HG03280 (cell line): ENCODE measurements at regions not wholly inside any gene's neighbourhood (a gene's known extent, or its start where the extent isn't known, plus 50 kb on each side); places are given as distances from the start of the nearest gene placed in this dataset.
"Not testable (repeated sequence)": the region's sequence is repeated elsewhere in the genome, so short reads cannot be mapped to it uniquely, and the experiment has no call there.

Experiments
- ATAC-seq: cut with Tn5 transposase; IDR thresholded peaks from one replicate; pipeline ENCODE4 v1.9.1; 2021; ENCODE audit warnings: mild to moderate bottlenecking, moderate library complexity; ENCODE audit not compliant: unreplicated experiment

DNA sequence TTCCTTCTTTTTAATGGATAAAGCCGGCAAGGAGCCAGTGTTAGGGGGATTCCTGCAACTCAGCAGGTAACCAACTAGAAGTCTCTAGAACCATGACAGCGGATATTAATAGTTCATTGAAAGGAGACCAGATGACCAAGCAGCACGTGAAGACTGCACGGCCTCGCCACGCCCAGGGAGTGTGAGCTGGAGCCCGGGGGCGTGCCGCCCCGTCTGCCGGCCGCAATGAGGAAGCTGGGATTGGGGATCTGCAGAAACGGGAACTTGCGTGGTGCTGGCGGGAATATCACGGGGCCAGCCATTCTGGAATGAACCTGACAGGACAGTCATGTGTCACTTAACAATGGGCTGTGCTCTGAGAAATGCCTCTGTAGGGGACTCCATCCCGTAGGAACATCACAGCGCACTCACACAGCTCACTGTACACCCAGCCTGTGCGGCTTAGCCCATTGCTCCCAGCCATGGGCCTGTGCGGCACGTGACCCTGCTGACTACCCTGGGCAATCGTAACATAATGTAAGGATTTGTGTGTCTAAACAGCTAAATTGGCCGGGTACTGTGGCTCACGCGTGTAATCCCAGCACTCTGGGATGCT is 4092.8 kb upstream of the TPTE start:
- not testable (repeated sequence) for ATAC-seq

DNA sequence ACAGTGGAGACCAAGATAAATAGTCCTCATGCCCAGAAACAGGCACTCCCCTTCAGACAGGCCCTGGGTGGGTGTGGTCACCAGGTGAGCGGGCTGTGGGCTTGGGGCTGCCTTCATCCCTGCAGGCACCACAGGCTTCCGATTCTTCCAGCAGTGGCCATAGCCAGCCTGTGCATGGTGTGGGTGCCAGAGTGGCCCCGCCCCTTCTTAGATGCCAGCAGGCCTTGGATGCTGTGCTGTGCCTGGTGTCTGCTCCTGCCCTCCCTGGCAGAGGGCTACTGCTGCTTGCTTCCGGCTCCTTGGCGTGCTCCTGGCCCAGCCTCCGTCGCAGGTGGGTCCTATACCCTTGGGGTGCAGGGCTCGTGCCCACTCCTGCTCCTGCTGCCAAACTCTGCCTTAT is 4091.5 kb upstream of the TPTE start:
- ATAC-seq = not testable (repeated sequence)

DNA sequence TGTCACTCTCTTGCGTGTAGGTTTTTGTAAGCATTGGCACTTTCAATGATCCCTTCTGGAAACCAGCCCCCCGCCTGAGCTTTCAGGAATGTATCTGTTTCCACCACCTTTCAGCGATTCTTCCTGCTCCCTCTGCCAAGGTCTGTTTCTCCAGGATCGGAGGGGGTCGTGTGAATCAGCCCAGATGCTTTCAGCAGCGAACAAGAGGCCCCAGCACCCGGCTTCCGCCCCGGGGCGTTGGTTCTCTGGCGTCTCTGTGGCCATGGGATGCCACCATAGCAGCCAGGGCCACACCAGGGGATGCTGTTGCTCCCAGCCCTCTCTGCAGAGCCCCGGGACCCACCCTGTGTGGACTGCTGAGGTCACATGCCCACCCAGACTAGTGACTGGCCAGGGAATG is 4088.2 kb upstream of the TPTE start:
- ATAC-seq = not testable (repeated sequence)

- not testable (repeated sequence) for ATAC-seq
Observed at GRCh38 chr21:6436205-6436604, 4085.2 kb upstream of the TPTE start.

- ATAC-seq = not testable (repeated sequence)
Observed at GRCh38 chr21:6436971-6437833, 4084.2 kb upstream of the TPTE start.

GRCh38 chr21:6437834-6438187 is 4083.6 kb upstream of the TPTE start:
- not testable (repeated sequence) for ATAC-seq

GRCh38 chr21:6439058-6439457 is 4082.3 kb upstream of the TPTE start:
- not testable (repeated sequence) for ATAC-seq

DNA sequence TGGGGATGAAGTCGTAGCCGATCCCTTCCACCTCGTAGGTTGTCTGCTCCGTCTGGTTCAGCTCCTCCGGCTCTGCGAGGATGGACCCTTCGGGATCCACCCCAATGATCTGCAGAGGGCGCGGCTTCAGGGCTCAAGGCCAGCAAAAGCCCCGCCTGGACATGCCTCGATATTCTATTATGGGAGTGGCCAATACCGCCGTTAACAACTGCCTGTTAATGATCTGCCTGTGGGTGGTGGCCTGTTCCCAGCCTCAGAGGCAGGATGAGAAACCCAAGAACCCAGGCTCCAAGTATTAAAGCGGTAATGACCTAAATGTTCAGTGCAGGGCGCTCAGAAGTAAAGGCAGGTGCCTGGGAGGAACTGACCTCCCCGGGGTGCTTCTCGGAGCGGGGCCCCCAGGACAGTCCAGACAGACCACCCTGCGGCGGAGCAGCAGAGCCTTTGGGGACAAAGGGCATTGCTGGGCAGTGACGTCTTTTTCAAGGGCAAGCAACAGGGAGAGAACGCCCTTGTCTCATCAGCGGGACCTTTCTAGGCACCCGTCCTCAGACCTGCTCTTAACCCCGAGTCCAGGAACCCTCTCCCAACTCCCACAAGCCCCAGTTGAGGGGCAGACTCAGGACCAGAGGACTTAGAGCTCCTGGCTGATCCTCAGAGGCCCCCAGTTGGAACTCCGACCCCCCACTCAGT is 4066.6 kb upstream of the TPTE start:
- ATAC-seq = not testable (repeated sequence)

DNA sequence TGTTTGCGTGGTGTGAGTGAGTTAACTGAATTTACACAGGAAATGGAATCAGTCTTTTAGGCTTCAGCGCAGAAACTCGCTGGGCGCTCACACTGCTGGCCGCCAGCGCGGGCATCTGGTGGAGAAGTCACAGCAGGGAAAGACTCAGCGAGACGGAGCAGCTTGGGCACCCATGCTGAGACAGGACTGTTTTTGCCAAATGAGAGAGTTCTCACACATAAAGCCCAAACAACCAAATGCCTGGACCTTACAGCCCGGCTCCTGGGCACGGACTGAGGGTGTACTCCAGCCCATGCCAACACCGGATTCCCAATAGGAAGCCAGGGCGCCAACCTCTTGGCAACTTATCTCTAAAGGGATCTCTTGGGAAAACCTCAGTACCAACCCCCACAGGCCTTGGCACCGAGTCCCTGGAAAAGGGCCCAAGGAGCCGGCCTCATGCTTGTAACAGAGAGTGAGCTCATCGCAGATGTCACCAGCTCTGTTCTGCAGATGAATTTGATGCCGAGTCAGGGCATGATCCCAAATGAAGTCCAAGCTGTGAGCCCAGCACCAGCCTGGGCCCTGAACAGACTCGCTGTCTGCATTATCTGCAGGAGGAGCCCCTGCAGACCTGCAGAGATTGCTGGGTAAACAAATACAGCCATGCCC is 4065.2 kb upstream of the TPTE start:
- not testable (repeated sequence) for ATAC-seq

- ATAC-seq = not testable (repeated sequence)
Observed at GRCh38 chr21:6459761-6460160, 4061.6 kb upstream of the TPTE start.

DNA sequence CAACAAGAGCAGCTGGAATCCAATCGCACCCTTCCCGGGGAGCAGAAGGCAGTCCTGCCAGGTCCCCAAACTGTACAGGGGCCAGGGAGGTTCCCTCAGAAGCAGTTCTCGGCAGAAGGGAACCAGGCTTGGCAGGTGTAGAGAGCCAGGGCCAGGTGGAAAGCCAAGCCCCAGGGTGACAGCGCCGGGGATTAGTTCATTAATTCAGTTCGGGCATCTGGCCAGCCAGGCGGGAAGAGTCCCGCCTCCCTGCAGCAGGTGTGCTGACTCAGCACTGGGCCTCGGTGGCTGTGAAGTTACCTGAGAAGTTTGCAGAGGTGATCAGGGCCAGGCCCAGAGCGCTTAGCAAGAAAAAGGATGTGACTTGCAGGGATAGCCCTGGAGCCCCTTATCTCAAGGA is 4060.0 kb upstream of the TPTE start:
- not testable (repeated sequence) for ATAC-seq

GRCh38 chr21:6464419-6464818 is 4057.0 kb upstream of the TPTE start:
- ATAC-seq = not testable (repeated sequence)

- not testable (repeated sequence) for ATAC-seq
Observed at GRCh38 chr21:6466081-6466698, 4055.2 kb upstream of the TPTE start.

DNA sequence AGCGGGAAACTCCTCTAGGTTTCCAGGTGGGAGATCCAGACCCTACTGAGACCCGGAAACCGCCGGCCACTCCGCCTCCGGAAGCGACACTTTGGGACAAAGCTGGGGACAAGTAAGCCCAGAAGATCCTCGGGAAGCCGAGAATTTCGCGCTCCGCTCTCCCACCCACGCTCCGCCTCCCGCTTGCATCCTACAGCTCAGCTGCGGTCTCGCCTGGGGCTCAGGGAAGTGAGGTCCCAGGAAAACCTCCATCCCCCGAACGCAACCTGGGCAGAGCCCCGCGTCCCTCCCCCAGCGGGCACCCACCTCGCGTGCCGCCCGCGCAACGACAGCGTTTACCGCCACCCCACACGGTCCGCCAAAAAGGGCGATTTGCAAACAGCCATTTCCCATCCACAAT is 4054.7 kb upstream of the TPTE start:
- ATAC-seq = not testable (repeated sequence)

DNA sequence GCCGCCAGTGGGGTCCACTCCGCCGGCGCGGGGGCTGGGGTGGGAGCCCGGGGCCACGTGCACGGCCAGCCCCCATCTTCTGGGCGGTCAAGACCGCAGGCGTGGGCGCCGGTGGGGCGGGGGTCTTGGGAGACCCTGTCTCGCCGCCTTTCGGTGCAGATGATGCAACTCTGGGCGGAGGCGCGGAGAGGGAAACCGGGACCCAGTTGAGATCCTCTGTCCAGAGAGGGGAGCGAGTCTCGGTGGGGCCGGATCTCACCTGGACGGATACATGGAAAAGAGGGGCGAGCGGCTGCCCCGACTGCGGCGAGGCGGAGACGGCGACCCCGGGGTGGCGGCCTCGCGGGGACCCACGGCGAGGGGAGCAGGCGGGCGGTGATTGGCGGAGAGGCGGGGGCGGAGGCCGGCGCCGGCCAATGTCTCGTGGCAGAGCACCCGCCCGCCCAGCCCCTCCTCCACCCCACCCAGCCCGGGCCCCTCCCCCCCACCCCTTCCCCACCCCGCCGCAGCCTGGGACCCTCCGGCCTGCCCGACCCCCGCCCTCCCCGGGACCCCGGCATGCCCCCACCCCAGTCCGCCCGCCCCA is 4054.1 kb upstream of the TPTE start:
- ATAC-seq = not testable (repeated sequence)

DNA sequence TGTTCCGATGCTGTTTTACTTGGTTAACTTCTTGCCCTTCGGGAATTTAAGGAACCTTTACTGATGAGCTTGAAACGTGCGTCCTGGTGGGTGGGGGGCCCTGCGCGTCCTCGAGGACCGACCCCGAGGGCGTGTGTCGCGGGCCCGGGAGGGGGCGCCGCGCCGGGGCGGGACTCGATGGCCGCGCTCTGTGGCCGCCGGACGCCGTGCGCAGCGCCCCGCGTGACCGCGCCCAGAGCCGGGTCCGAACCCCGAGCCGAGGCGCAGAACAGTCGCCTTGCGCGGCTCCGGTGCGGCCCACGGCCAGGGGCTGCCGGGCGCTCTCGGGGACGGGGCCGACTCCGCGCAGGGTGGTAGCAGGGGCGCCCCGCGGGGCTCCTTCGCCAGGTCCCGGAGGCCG is 4053.5 kb upstream of the TPTE start:
- not testable (repeated sequence) for ATAC-seq

GRCh38 chr21:6468331-6468860 is 4053.0 kb upstream of the TPTE start:
- ATAC-seq = not testable (repeated sequence)

DNA sequence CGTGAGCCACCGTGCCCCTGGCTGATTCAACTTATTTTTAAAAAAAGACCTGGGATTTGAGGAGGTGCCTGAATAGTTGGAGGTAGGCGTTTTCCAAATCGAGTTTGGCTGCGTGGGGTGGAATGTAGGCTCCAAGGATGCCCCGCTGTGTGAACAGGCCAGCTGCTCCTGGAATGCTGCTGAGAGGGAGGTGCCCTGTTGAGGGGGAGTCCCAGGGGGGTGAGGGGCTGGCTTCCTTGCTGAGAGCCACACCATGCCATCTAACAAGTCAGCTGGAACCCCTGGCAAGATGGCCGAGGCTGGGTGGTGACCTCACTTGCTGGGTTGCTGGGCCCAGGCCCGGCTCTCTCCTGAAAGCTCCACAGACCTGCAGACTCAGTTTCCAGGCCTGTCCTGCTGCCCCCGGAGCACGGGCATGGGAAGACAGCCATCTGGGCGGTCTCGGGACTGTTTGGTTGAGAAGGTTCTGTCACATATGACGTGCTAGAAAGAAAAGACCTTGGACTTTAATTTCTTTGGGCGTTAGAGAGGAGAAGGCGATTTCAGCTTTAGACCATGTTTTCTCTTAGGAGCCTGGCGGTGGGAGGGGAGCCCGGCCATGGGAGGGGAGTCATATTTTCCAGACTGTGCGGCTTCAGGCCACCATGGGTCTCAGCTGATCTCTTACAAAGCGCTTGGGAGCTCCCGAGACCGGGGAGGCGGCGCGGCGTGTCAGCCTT is 4047.0 kb upstream of the TPTE start:
- not testable (repeated sequence) for ATAC-seq

DNA sequence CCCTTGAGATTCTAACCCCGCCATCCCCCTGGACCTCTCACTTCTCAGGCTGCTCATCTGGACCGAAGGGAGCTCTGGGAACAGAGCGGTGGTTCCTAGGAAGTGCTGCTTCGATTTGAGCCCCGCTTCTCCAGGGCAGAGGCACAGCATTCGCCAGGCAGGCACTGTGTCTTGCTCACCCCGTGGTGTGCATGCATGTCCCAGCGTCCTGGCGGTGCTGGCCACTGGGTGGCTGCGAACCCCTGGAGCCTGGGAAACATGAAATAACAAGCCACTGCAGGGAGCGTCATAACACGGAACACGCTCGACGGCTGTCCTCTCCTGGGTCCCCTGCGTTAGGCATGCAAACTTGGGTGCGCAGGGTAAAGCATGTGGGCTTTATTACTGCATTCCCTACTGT is 4040.3 kb upstream of the TPTE start:
- not testable (repeated sequence) for ATAC-seq
